GM21528 (cell line): ENCODE measurements at regions not wholly inside any gene's neighbourhood (a gene's known extent, or its start where the extent isn't known, plus 50 kb on each side); places are given as distances from the start of the nearest gene placed in this dataset.

Experiments
- ATAC-seq: cut with Tn5 transposase; IDR thresholded peaks from one replicate; pipeline ENCODE4 v1.9.1; 2021; ENCODE audit warnings: mild to moderate bottlenecking, moderate library complexity; ENCODE audit not compliant: unreplicated experiment, low FRiP score

DNA sequence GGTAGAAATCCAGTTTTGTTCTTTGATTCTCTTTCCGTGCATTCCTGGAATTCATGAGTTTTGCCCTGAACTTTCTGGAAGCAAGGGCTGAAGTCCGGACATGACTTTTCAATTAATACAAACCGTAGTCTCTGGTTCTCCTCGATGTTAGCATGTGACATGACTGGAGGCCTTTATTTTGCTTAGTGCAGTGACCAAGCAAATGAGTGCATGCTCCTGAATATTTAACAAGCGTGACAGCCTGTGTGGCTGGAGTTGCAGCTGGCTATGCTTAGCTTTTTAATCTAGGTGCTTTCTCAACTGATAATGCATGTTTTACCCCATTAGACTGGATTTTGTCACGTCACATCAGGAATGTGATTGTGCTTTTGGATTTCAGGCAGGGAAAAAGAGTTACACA lies 302.1 kb downstream of the MAP2K6 start:
- no peak for ATAC-seq

DNA sequence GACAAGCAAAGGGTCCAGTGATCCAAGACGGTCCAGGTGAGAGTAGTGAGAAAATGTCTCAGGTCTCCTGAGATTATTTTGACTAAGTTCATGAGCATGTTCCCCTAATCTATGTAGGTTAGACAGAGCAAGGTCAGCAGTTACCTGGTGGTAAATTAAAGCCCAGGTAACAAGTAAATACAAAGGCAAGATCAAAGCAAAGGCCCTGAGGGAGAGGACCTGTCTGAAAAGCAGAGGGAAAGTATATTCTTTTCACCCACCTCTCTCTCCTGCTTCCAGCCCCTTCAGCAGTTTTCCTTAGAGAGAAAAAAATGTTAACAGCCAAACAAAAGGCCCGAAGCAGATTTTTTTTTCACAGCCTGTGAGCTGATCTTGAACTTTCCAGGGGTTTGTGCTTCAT lies 302.7 kb downstream of the MAP2K6 start:
- ATAC-seq: no peak

DNA sequence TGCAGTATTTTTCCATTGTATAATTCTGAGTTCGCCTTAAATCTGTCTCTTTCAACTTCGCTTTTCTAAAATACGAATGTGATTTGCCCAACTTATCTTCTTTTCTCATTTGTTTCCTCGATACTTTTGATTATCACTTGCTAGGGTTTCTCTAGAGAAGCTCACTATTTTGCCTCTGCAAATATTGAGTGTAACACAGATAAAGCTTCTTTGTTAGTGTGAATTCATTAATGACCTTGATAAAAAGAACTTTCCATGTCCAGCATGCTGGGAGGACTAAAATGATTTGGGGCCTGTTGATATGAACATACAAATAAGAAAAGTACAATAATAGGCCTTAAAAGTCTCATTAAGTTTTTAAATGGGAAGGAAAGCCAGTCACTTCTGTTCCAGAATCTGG lies 303.3 kb downstream of the MAP2K6 start:
- ATAC-seq: no peak

DNA sequence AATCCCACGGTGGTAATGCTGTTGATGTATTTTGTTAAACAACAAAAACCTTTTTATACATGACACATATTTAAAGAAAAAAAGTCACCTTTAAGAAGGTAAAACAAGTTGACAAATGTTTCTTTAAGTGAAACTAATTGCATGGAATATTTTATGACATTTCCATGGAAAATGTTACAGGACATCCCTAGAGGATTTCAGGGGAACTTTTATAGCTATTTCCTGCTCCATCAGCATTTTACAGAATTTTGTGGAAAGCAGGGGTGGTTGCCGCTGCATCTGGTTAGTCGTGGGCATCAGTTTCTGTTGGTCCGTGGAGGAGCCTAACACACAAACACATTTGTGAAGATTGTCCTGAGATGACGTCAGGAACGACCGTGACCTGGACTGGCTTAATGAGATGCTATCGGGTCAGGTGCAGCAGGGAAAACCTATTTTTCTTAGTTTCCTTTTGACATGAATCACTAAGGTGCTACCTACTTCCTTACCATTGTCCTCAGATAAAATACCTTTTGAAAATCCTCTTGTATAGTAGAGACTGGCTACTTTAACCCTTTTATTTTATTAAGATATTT lies 305.1 kb downstream of the MAP2K6 start:
- no peak for ATAC-seq

DNA sequence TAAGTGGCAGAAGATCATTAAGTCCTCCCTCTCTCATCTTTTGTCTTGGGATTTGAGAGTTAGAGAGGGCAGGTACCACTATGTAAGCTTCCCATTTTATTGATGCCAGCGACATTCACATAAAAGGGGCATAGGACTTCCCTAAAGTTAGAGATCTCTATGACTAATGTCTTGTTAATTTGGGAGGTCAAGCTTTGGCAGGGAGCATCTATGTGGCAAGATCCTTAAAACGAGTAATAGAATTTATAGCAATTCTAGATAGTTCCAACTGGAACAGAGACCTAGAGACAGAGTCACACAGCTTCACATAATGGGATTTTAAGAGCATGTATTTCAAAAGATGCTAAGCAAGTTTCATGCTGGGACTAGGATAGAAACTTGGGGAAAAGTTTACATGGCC lies 308.0 kb downstream of the MAP2K6 start:
- ATAC-seq: no peak

DNA sequence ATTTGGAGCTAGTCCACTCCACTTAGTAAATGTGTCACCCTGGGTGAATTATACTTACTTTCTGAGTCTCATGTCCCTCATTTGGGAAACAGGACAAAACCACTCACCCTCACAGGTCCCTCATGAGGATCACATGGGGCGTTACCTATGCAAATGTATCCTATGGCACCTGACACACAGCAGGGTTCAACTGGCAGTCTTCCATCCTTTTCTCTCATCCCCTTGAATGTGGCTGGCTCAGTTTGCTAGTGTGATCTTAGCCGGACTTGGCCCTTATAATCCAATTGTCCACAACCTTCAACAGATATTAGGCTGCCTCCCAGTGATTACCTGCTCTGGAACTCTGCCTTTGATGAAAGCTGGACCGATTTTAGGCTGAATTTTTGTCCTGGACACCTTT lies 308.8 kb downstream of the MAP2K6 start:
- ATAC-seq: no peak

DNA sequence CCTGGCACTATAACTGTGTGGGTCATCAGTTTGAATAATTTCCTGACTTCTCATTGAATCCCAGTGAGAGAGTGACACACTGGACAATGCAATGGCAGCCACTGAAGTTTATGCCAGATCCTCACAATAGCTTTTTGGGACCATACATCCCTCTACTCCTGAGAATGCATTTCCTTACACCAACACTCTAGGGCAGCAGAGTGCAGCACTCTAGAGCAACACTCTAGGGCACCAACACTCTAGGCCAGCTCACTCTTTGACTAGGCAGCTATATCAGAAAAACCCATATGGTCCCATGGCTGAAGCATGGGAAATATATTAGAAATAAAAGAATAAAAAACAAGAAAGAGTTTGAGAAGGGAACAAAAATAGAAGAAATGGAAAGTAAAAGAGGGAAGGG lies 309.2 kb downstream of the MAP2K6 start:
- ATAC-seq: no peak

DNA sequence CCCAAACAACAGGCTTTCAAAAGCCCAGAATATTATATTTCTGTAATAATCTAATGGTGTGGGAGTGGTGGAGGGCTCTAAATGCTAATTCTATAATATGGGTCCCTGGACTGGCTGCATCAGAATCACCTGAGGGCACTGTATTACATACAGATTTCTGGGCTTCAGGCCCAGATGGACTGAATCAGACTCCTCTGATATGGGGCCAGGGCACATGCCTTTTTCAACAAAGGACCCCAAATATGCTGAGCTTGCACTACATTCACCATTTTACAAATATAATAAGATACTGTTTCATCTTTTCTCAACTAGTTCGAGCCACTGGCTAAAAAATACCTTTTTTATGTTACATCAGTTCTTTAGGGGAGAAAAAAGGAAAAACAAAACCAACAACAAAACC lies 309.7 kb downstream of the MAP2K6 start:
- ATAC-seq: no peak

DNA sequence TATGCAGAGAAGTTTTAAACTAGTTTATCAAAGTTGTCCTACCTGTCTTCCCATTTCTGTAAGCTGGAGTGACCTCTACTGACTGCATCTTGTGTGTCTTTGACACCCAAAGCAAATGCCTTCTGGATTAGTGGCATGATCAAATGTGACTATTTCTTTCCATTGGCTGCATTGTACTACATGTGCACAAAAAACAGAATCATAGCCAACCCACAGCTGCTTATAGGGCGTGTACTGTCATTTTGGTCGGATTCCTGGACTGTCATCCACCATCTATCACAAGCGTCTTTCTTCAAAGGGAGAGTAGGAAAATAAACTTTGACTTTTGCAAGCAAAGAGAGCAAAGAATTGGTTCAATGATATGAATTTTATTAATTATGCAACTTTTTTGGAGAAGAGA lies 310.6 kb downstream of the MAP2K6 start:
- no peak for ATAC-seq

DNA sequence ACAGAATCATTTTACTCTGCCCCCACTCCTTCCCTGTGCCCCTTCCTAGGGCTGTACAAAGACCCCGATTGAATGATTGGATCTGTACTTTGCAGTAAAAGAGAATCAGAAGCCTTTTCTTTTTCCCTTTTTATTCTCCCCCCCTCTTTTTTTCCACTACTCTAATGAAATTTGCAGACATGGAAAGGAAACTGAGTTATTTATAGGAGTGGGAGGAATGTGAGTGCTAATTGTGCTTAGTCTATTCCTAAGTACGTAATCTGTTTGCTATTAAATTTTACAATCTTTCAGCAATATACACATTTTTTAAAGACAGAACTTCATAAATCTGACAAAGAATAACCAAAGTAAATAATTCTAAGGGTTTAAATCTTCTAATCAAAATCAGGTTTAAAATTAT lies 314.3 kb downstream of the MAP2K6 start:
- ATAC-seq: no peak

DNA sequence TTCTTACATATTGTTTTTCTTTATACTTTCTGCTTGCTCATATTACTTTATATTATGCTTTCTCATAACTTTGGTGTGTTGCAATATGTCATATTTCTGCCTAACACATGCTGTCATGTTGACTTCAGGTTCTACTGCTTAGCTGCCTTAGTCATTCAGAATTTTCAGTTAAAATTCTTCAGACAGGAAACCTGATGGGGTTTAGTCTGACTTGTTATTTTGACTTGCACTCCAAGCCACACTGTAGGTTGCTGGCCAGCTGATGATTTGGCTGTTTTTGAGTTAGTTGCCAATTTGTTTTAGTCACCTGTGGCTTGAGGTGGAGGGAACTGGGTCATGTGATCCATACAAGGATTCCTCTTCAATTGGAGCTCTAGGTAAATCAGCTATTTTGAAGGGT lies 315.4 kb downstream of the MAP2K6 start:
- no peak for ATAC-seq

DNA sequence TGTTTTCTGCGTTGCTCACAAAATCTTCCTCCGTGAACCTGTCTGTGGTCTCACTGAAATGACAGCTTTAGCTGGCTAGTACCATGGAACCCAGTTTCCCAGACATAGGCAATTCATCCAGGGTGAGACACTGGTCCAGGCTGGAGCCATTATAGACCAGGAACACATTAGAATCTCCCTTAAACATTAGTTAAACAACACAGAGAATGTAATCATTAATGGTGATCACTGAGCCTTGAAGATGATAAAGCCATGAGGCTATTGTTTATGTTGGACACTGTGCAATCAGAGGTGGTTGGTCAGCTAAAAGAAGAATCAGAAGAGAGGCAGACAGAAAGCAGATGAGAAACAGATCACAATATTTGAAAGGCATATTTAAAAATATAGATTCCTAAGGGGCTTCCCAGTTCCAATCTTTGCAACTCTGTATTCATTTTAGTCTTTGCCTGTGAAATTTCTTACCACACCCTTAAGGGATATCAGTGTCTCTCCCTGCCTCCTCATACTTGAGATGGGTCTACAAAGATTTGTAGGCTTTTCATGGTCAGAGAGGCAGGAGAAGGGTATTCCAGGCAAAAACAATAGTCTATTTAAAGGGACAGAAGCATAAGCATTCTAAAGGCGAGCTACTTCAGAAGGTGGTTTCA lies 317.9 kb downstream of the MAP2K6 start:
- no peak for ATAC-seq

DNA sequence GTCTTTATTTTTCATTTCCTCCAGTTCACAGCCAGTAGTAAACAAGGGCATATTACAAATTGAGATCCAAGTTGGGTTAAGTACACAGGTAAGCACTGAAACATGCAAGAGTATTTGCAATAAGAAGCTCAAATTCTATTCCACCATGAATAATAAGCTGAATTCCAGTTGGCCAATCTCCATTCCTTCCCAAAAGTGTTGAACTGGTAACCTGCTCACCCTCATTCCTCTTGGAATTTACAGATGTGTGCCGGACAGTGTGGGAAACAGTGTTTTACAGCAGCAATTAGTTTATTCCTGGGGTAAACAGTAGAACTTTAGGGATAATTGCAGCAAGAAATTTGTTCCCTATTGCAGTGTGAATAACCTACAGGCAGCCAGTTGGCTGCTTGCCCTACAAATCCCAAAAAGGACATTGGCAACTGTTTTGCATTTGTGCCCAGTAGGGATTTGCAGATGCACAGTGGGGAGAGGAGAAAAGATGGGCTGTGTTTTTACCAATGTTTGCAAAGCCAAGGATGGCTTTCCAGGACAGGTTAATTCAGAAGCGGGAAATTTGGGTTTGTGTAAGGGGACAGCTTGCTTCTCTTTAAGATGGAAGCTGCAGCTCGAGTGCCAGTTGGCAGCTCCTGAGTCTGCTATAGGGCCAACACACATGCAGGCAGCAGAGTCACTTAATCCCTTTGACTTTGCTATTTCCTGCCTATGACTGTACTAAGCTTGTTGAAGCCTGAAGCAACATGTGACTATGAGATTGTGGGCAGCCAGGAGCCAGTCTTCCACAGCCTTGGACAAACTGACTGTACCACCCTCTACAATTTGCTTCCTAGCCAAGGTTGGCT lies 318.9 kb downstream of the MAP2K6 start:
- ATAC-seq: no peak

DNA sequence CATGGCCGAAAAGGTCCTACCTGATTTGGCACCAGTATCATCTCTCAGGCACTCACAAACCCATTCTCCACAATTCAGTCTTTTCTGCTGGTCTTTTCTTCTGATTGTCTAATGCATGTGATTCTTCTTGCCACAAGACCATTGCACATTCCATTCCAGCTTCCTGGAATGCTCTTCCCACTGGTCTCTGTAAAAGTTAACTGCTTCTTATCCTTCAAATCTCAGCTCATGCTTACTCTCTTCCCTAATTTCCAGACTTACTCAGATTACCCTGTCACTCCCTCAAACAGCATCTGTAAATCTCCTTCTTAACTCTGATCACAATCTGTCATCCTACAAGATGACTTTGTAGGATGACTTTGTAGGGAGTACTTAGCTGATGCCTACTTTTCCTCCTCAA lies 320.2 kb downstream of the MAP2K6 start:
- no peak for ATAC-seq

DNA sequence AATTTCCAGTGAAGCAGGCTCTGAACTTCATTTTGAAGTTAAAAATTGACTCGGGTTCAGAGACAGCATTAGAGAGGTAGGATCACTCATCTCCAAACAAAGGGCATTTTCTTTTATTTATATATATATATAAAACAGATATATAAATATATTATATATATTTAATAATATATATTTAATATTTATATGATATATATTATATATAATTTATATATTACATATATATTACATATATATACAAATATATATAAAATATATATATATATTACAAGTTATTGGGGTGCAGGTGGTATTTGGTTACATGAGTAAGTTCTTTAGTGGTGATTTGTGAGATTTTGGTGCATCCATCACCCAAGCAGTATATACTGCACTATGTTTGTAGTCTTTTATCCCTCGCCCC lies 320.8 kb downstream of the MAP2K6 start:
- no peak for ATAC-seq

DNA sequence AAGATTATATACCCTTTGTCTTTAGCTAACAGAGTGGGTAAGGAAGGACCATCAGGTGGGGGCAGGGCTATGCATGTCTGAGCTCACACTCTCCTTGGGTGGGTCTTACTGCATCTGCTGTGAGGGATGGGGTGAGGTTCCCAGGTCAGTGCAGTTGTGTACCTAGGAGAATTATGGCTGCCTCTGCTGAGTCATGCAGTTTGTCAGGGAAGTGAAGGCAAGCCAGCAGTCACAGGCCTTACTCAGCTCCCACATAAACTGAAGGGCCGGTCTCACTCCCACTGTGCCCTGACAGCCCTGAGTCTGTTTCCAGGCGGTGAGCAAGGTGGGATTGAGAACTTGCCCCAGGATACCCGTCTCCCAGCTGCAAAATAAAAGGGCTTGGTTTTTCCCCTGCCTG lies 328.6 kb downstream of the MAP2K6 start:
- ATAC-seq: no peak

DNA sequence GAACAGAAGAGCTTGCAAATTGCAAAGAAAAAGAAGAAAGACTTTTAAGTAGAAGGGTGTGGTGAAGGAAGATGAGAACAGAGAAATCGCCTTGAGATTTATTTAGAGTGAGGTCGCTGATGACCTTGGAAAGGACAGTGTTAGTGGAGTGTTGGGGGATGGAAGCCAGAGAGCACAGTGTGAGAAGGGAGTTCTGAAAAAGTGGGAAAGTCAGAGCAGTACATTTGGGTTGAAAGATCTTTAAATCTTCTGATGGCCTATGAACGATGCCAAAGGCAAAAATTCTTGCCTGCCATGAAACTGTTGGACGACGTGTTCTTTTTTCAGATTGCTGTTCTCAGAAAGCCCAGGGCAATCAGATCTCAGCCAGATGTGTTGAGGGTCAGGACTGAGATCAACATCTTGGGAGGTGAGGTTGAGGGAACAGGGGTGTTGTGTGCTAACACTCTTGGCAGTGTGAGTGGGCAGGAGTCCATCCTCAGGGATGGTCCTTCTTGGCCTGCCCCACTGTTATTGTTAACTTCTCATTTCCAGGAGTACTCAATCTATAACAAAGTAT lies 330.1 kb downstream of the MAP2K6 start:
- no peak for ATAC-seq

DNA sequence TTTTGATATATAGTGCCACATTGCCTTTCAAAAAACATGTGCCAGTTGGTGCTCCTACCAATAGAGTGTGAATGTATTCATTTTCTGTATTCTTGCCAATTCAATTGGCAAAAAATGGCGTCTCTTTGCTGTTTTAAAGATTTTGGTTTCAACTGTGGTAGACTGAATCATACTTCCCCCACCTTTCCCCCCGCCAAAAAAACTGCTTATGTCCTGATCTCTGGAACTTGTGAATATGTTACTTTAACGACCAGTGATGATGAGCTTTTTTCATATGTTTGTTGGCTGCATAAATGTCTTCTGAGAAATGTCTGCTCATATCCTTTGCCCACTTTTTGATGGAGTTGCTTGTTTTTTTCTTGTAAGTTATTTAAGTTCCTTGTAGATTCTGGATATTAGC lies 325.1 kb upstream of the KCNJ16 start:
- ATAC-seq: no peak

DNA sequence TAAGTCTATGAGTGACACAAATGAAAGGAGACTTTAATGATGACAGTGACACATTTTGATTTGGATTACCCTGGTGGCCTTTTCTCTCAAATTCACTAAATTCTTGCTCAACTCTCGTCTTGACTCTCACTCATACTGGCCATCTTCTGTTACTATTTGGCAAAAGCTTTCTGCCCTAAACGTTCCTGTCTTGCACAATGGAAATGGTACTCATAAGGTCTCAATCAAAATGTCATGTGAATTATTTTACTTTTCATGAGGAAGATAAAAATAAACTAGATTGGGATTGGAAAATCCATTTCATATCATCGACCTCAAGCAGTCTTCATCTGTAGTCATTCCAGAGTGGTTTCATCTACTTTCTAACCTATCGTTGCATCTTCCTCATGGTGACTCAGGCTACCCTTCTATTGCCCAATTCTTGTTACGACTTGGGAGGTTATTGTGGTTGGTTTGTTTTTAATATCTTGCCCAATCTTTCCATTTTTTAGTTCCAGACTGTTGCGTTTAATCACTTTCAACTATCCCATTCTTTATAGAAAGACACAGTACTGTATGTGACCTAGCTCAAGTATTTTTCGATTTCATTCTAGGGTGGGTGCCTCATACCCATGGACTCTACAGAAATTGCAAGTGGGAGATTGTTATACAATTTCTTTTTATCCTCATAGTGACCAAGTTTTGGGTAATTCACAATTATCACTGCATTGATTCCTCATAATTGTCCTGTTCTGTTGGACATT lies 317.2 kb upstream of the KCNJ16 start:
- no peak for ATAC-seq

DNA sequence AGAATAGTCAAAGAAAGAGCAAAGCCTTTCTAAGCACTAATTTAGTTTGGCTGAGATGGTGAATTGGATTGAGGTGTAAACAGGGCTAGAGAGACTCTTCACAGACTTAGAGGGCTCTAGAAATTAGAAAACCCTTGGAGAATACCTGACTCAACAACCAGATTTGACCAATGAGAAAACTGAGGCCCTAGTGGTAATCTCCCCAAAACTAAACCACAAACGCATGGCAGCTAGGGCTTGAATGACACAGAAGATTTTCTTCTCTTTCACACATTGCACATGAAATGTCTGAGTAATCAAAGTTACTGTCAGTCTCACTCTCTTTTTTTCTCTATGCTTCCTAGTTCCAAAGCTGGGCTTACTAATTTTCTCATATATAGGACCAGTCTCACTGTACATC lies 314.5 kb upstream of the KCNJ16 start:
- ATAC-seq: no peak

DNA sequence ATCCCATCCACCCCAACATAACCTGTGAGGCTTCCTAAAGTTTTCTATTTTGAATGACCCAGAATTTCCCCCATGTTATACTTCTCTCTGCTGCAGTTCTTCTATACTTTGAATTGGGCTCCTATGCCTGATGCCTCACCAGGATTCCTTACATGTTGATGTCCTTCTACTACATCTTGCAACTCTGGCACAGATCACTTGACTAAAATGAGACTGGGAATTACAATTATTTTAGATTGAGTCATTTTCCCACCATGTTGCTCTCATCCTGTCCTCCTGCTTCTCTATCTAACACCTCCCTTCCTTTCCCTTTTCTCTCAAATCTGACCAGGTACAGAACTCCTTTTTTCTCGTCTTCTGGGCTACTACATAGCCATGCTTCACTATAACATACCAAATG lies 314.0 kb upstream of the KCNJ16 start:
- ATAC-seq: no peak
